ENCODE measurements at regions not wholly inside any gene's neighbourhood (a gene's known extent, or its start where the extent isn't known, plus 50 kb on each side); places are given as distances from the start of the nearest gene placed in this dataset.

GRCh38 chr3:162956711-162957110 lies 1460.1 kb downstream of the OTOL1 start:
- no peak for TF ChIP-seq EZH2 (IDR thresholded peaks at IDR 0.05; ENCODE audit: borderline replicate concordance, low read depth, low read length, poor library complexity, severe bottlenecking)
- no peak for TF ChIP-seq CTCF (conservative IDR thresholded peaks at IDR 0.05; ENCODE audit: low read depth, low read length)

All from A673 (cell line).